HFF-Myc (cell line): ENCODE measurements at regions not wholly inside any gene's neighbourhood (a gene's known extent, or its start where the extent isn't known, plus 50 kb on each side); places are given as distances from the start of the nearest gene placed in this dataset.

ENCODE experiments used
- DNase-seq: peaks from one replicate; pipeline ENCODE4 v3.0.0-alpha.2; 2011; ENCODE audit warnings: low read depth; ENCODE audit errors: extremely low read depth
- H3K4me3 ChIP-seq: replicated peaks from 2 replicates; pipeline ENCODE4 v1.5.1; 2011; ENCODE audit warnings: low read depth, mild to moderate bottlenecking, control low read depth, low read length
- CTCF ChIP-seq: IDR thresholded peaks from 2 replicates; pipeline ENCODE4 v1.5.1; 2012; ENCODE audit warnings: mild to moderate bottlenecking, low read depth, low read length, control low read depth; ENCODE audit errors: missing control alignments

GRCh38 chr6:43990627-43991619 lies 136.3 kb downstream of the MRPL14 start:
- DNase-seq: no peak
- no peak overlapping the region for H3K4me3 ChIP-seq
- no peak for TF ChIP-seq CTCF

DNA sequence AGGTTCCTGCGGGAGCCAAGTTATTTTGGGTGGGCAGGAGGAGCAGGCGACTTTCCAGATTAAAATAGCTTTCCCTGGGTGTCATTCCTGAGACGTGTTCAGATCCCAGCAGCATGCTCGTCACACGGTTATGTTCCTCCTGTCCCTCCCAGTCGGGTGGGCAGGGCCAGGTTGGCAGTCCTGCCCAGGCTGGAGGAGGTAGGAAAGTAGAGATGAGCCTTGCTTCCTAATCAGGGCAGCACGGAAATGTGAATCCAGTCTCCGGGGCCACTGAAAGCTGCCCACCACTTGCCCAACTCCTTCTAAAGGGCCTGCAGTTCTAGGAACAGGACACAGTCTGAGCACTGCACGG lies 137.0 kb downstream of the MRPL14 start:
- DNase-seq: no peak
- TF ChIP-seq CTCF: no peak
- no peak overlapping the region for H3K4me3 ChIP-seq

DNA sequence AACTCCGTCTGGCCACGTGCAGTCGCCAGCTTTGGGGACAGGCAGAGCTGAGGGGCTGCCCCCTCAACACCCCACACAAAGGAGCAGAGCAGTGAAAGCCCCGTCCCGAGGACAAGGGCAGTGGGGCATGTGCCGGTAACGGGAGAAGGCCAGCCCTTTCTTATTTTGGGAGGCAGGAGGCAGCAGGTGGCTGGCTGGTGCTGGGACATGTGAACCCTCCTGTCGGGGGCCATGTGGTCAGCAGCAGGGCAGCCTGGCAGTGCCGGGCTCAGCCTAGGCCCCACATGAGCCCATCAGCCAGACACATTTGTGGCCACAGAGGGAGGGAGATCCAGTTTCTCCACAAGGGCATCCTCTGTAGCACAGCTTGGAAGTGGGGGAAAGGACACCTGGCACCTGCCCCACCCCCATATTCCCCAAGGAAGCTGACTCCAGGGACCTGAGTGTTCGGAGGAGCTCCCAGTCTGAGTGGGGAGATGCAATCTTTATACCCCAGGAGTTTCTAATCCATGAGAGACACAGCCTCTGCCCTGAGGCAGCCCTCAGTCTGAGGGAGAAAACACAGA lies 137.6 kb downstream of the MRPL14 start:
- no peak for TF ChIP-seq CTCF
- no peak overlapping the region for H3K4me3 ChIP-seq
- DNase-seq: no peak

GRCh38 chr6:43988801-43989200 lies 138.5 kb downstream of the MRPL14 start:
- no peak overlapping the region for H3K4me3 ChIP-seq
- no peak for DNase-seq
- TF ChIP-seq CTCF: no peak

- no peak for DNase-seq
- no peak overlapping the region for H3K4me3 ChIP-seq
- TF ChIP-seq CTCF: no peak
Observed at GRCh38 chr6:43987838-43988439, 139.3 kb downstream of the MRPL14 start.

- TF ChIP-seq CTCF: no peak
- H3K4me3 ChIP-seq: no peak overlapping the region
- DNase-seq: no peak
Observed at GRCh38 chr6:43986177-43986825, 141.0 kb downstream of the MRPL14 start.
